Spleen (tissue), 11 donors: ENCODE measurements at regions not wholly inside any gene's neighbourhood (a gene's known extent, or its start where the extent isn't known, plus 50 kb on each side); places are given as distances from the start of the nearest gene placed in this dataset.

ENCODE experiments used
- DNase-seq: peaks from one replicate; pipeline ENCODE4 v3.0.0-alpha.2; 2020
- H3K27ac ChIP-seq, 8 donors: fragments of 200-600 bp; sonication (generic) in 7 of 8; 1 replicate in 4 of 8; 2 replicates in 4 of 8; pipeline versions ENCODE4 v1.5.0 to v1.8.0; 2016 to 2021; ENCODE audit warnings: inconsistent platforms in 4 of 8, mild to moderate bottlenecking in 4 of 8, moderate library complexity in 1 of 8
- H3K27me3 ChIP-seq, 7 donors: fragments of 200-600 bp; sonication (generic) in 6 of 7; replicated peaks in 1 of 7; 1 replicate in 4 of 7; 2 replicates in 3 of 7; pipeline versions ENCODE4 v1.5.0 to v1.8.0; 2016 to 2021; ENCODE audit warnings: inconsistent platforms in 3 of 7, mild to moderate bottlenecking in 1 of 7
- H3K36me3 ChIP-seq, 6 donors: fragments of 200-600 bp; sonication (generic) in 5 of 6; 1 replicate in 4 of 6; 2 replicates in 2 of 6; pipeline versions ENCODE4 v1.5.0 to v1.8.0; 2016 to 2021; ENCODE audit warnings: inconsistent platforms in 2 of 6
- H3K4me1 ChIP-seq, 6 donors: fragments of 200-600 bp; sonication (generic) in 5 of 6; 1 replicate in 3 of 6; 2 replicates in 3 of 6; pipeline versions ENCODE4 v1.5.0 to v1.8.0; 2016 to 2021; ENCODE audit warnings: inconsistent platforms in 3 of 6
- H3K4me3 ChIP-seq, 8 donors: fragments of 200-600 bp; sonication (generic) in 7 of 8; 1 replicate in 4 of 8; 2 replicates in 4 of 8; pipeline versions ENCODE4 v1.5.0 to v1.8.0; 2016 to 2021; ENCODE audit warnings: inconsistent platforms in 4 of 8, mild to moderate bottlenecking in 4 of 8, moderate library complexity in 2 of 8
- H3K9me3 ChIP-seq, 8 donors: fragments of 200-600 bp; sonication (generic) in 7 of 8; 1 replicate in 4 of 8; 2 replicates in 4 of 8; pipeline versions ENCODE4 v1.5.0 to v1.8.0; 2016 to 2021; ENCODE audit warnings: inconsistent platforms in 4 of 8
- POLR2A ChIP-seq, 3 donors: fragments of 450-650 bp; IDR thresholded peaks; one replicate each; pipeline ENCODE4 v1.5.1; 2017; ENCODE audit warnings: antibody characterized with exemption in 3 of 3, mild to moderate bottlenecking in 1 of 3
- POLR2AphosphoS5 ChIP-seq, 3 donors: sonication (generic); formaldehyde crosslinking; IDR thresholded peaks; one replicate each; pipeline ENCODE4 v1.5.1; 2017; ENCODE audit warnings: antibody characterized with exemption in 3 of 3
- WGBS, 5 donors: extraction: QIAGEN DNeasy Blood & Tissue Kit in 3 of 5; methylation state at CpG; one replicate each; pipeline versions ENCODE4 v1.1.5 to v1.1.7; 2013 to 2018; 5-methylcytosine and 5-hydroxymethylcytosine counted together
- intact Hi-C: fragments of 100-400 bp; cut with DNase I; formaldehyde crosslinking; loops from one replicate; pipeline ENCODE4 v1.15.0; 2023; ENCODE audit warnings: low total_unique reads
- TF ChIP-seq, protein P1 (sequence below), 11 experiments: fragments of 200-600 bp in 7 of 11; fragments of 450-650 bp in 4 of 11; sonication (generic) in 4 of 11; IDR thresholded peaks in 8 of 11; conservative IDR thresholded peaks in 3 of 11; 1 replicate in 7 of 11; 2 replicates in 4 of 11; pipeline versions ENCODE4 v1.4.0 to v1.8.0; 2016 to 2021; ENCODE audit warnings: antibody characterized with exemption in 11 of 11, inconsistent platforms in 4 of 11, mild to moderate bottlenecking in 1 of 11
- donor health status: healthy with polysubstance abuse.
- donor health status: DM: no; HTN: no; CAD: no; lungs with moderate emphysema.
- donor health status: DM: no; HTN: no; CAD: no.
- donor health status: Bipolar disorder and iron deficiency.
- donor health status: healthy.
- donor health status: DM: no; HTN: no; CAD: no.
- donor health status: DM: yes; HTN: yes; CAD: no.

GRCh38 chr1:194394676-194395075 is 1208.3 kb upstream of the B3GALT2 start:
- DNase-seq, result no peak
- peaks cover 0 to 6% (median 0%) of the 10 kb centered on the region in 8 donors for H3K9me3 ChIP-seq
- no peak overlapping the region for H3K4me3 ChIP-seq
- 59 to 81% (median 61%) methylated on average over 1 of the region's 1 CpG for WGBS, 5 donors
- intact Hi-C loops, result no loop called here
- H3K4me1 ChIP-seq, result no peaks in the 10 kb centered on the region
- TF ChIP-seq POLR2A (IDR thresholded peaks at IDR 0.05) (no peak), POLR2AphosphoS5 (IDR thresholded peaks at IDR 0.05) (no peak)
- TF ChIP-seq, protein P1, sequence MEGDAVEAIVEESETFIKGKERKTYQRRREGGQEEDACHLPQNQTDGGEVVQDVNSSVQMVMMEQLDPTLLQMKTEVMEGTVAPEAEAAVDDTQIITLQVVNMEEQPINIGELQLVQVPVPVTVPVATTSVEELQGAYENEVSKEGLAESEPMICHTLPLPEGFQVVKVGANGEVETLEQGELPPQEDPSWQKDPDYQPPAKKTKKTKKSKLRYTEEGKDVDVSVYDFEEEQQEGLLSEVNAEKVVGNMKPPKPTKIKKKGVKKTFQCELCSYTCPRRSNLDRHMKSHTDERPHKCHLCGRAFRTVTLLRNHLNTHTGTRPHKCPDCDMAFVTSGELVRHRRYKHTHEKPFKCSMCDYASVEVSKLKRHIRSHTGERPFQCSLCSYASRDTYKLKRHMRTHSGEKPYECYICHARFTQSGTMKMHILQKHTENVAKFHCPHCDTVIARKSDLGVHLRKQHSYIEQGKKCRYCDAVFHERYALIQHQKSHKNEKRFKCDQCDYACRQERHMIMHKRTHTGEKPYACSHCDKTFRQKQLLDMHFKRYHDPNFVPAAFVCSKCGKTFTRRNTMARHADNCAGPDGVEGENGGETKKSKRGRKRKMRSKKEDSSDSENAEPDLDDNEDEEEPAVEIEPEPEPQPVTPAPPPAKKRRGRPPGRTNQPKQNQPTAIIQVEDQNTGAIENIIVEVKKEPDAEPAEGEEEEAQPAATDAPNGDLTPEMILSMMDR (IDR thresholded peaks at IDR 0.05 in 8 of 11, conservative IDR thresholded peaks at IDR 0.05 in 3 of 11), result no peak
- no peaks in the 10 kb centered on the region for H3K27me3 ChIP-seq
- no peaks in the 10 kb centered on the region for H3K36me3 ChIP-seq
- no peak overlapping the region for H3K27ac ChIP-seq

GRCh38 chr1:194387531-194387930 is 1201.1 kb upstream of the B3GALT2 start:
- TF ChIP-seq POLR2AphosphoS5 (IDR thresholded peaks at IDR 0.05) (no peak), POLR2A (IDR thresholded peaks at IDR 0.05) (no peak)
- TF ChIP-seq, protein P1 (IDR thresholded peaks at IDR 0.05 in 8 of 11, conservative IDR thresholded peaks at IDR 0.05 in 3 of 11), result no peak
- H3K4me3 ChIP-seq, result no peak overlapping the region
- no peak for DNase-seq
- H3K36me3 ChIP-seq, result no peaks in the 10 kb centered on the region
- peaks cover 0 to 2% (median 0%) of the 10 kb centered on the region in 8 donors for H3K9me3 ChIP-seq
- no peak overlapping the region for H3K27ac ChIP-seq
- H3K4me1 ChIP-seq, result no peaks in the 10 kb centered on the region
- intact Hi-C loops, result no loop called here
- H3K27me3 ChIP-seq, result no peaks in the 10 kb centered on the region

DNA sequence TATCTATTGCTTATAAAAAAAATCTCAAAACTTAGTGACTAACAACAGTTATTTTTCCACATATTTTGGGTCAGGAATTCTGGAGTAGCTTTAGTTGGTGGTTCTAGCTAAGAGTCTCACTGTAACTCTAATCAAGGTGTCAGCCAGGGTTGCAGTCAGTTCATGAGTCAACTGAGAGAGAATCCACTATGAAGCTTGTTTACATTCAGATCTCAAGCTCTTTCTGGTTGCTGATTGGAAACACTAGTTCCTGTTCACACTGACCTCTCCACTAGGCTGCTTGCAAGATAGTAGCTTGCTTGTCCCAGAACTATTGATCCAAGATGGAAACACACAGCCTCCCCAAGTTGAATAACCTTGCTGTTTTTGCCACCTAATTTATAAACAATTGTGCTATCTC is 1192.1 kb upstream of the B3GALT2 start:
- Histone ChIP-seq H3K27me3 (no peaks in the 10 kb centered on the region), H3K4me3 (no peak overlapping the region), H3K36me3 (no peaks in the 10 kb centered on the region), H3K9me3 (no peaks in the 10 kb centered on the region), H3K27ac (no peak overlapping the region), H3K4me1 (no peaks in the 10 kb centered on the region)
- intact Hi-C loops, result no loop called here
- no peak for TF ChIP-seq POLR2A (IDR thresholded peaks at IDR 0.05)
- no peak for TF ChIP-seq POLR2AphosphoS5 (IDR thresholded peaks at IDR 0.05)
- TF ChIP-seq, protein P1 (IDR thresholded peaks at IDR 0.05 in 8 of 11, conservative IDR thresholded peaks at IDR 0.05 in 3 of 11), result no peak
- DNase-seq, result no peak

- Histone ChIP-seq H3K36me3 (no peaks in the 10 kb centered on the region), H3K27me3 (no peaks in the 10 kb centered on the region), H3K4me3 (no peak overlapping the region), H3K4me1 (no peaks in the 10 kb centered on the region), H3K9me3 (no peaks in the 10 kb centered on the region), H3K27ac (no peak overlapping the region)
- 83 to 92% (median 91%) methylated on average over 6 of the region's 6 CpGs for WGBS, 5 donors
- intact Hi-C loops, result no loop called here
- no peak for DNase-seq
- TF ChIP-seq POLR2AphosphoS5 (IDR thresholded peaks at IDR 0.05), result no peak
- TF ChIP-seq, protein P1 (IDR thresholded peaks at IDR 0.05 in 8 of 11, conservative IDR thresholded peaks at IDR 0.05 in 3 of 11), result no peak
- no peak for TF ChIP-seq POLR2A (IDR thresholded peaks at IDR 0.05)
These were observed 1188.2 kb upstream of the B3GALT2 start for GRCh38 chr1:194374649-194375048.
